GM21737 (cell line): ENCODE measurements at regions not wholly inside any gene's neighbourhood (a gene's known extent, or its start where the extent isn't known, plus 50 kb on each side); places are given as distances from the start of the nearest gene placed in this dataset.
"Not testable (repeated sequence)": the region's sequence is repeated elsewhere in the genome, so short reads cannot be mapped to it uniquely, and the experiment has no call there.

Source experiments
- ATAC-seq: cut with Tn5 transposase; IDR thresholded peaks from one replicate; pipeline ENCODE4 v1.9.1; 2021; ENCODE audit warnings: mild to moderate bottlenecking, moderate library complexity; ENCODE audit not compliant: unreplicated experiment

DNA sequence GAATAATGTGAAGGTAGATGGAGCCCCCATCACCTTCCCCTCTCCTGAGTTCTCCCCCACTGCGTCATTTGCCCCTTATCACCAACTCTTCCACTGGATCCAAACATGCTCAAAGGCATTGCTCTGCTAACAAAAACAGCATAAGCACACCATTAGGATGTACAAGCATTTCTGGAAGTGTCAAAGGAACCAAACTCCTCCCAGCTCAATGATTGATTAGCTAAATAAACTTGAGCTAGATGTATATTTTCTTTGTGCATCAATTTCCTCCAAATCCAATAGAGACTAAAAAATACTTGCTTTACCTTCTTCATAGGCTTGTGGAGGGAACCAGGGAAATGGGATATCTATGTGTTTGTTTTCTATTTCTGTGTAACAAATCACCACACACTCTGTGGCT lies 248.4 kb upstream of the JARID2 start:
- ATAC-seq: no peak

DNA sequence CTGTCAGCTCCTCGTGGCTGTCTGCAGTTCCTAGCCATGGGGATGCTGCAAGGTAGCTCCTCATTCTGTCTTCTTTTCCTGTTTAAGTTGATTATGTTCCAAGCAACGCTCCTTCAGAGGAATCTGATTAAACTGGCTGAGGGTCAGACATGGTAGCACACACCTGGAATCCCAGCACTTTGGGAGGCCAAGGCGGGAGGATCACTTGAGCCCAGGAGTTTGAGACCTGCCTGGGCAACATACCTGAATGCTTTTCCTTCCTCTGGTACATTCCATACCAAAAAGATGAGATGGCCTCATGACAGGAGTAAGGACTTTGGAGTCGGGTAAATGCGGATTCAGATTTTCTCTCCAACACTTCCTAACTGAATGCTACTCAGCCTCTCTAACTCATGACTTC lies 246.8 kb upstream of the JARID2 start:
- ATAC-seq: no peak

DNA sequence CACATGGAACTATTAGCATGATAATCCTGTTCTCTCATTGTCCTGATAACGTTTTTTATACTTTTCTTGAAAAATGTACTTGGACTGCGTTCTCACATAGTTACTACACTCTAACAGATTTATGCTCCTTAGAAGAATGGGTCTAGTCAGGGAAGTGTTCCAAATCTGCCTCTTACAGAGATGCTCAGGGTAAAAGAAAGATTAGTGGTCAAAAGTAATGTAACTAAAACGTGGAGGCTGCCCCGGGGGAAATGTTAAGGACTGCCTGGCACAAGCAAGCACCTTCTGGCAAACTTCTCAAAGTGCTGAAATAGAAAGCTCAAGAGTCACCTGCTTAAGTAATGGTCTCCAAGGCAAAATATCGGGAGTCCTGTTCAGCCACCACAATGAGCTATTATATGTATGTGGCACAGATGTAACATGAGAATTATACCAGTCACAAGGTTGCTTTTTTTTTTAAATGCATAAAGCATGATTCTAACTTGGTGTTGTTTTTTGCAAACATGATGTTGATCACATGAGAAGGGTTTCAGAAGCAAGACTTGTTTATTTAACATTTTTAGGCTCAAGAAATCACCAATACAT lies 244.5 kb upstream of the JARID2 start:
- ATAC-seq: no peak

DNA sequence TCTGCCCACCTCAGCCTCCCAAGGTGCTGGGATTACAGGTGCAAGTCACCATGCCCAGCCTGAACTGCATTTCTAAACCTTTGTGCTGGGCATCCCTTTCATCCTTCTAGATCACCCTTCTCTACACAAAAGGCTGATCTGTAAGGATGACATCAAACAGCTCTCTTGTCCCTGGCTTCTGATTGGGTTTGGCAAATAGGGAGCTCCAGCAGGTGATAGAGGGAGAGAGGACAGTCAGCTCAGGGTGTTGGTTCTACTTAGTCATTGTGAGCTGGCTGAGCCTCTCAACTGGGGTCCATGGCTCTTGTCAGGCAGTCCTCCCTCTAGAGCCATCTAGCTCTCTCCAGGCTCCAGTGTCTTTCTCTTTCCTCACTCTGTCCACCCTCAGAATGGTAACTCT lies 237.6 kb upstream of the JARID2 start:
- no peak for ATAC-seq

DNA sequence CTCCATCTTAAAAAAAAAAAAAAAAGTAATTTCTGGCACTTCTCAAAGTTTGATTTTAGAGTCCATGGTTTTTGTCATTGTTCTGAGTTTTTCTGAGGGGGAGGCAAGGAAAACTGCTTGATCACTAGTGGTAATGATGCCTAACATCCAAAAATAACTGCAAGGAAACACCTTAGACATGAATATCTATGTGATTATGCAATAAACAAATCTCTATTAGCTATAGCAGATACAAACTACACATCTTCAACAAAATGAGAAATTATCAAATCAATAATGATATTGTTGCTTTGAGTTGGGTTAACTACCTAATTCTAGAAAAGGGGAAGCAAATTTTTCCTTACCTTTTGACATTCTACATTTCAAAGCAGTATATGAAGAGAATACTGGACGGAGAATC lies 230.9 kb upstream of the JARID2 start:
- ATAC-seq: no peak

DNA sequence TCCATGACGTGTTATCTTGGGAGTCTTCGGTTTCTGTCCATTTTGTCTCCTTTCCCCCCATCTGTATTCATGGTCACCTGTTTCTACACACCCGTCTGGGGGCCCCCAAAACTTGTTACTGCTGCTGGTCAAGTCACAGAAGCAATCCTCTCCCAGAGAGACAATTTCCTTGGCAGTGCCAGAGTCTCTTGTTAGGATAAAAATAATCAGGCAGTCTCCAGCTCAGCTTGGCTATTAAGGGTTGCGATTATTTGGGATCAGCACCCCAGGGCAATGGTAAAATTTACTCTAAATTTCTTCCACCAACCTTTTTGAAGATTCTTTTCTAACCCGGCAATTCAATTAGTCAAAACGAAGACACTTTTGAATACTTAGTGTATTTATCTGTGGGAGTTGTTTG lies 229.1 kb upstream of the JARID2 start:
- no peak for ATAC-seq

DNA sequence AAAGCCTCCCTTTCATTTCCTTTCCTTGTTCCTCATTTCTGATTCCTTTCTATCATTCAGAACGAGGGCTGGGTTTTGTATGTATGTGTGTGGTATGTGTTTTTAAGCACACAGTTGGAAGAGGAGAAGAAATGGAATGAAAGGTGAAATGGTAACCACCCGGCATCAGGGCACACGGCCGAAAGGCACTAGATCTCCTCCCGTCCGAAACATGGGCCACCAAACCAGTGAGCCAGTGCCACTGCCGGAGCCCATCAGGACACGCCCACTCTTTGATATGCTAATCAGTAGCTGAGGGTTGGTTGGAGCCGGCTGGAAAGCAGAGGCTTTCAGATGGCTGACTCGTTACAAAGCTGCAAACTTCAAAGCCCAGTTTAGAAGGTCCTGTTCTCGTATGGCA lies 228.6 kb upstream of the JARID2 start:
- no peak for ATAC-seq

DNA sequence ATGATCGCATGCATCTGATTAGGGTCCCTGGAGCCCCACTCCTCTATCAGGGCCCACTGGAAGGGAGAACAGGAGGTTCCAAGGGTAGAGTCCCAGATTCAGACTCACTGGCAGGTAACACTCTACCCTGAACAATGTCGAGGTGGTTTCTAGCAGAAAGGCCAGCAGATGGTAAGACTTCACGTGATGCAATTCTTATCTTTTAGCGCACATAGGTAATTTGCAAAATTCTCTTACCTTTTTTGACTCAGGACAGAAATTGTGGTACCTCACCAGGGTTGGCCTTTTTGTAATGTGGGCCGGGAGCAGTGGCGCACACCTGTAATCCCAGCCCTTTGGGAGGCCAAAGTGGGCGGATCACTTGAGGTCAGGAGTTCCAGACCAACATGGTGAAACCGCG lies 228.1 kb upstream of the JARID2 start:
- ATAC-seq: no peak

DNA sequence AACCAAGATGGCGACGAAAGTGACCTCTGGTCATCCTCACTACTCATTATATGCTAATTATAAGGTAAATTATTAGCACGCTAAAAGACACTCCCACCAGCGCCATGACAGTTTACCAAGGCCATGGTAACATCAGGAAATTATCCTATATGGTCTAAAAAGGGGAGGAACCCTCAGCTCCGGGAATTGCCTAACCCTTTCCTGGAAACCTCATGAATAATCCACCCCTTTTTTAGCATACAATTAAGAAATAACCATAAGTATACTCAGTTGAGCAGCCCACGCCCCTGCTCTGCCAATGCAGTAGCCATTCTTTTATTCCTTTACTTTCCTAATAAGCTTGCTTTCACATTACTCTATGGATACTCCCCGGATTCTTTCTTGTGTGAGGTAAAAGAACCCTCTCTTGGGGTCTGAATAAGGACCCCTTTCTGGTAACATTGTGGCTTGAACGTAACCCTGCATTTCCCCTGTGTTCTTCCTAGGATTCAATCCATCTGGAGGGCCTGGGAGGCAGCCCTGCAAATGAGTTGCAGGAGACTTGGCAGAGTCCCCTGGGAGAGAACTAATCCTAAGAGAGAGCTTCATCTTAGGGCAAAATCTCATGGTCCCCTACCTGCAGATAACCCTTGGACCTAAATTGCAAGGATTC lies 225.6 kb upstream of the JARID2 start:
- no peak for ATAC-seq

DNA sequence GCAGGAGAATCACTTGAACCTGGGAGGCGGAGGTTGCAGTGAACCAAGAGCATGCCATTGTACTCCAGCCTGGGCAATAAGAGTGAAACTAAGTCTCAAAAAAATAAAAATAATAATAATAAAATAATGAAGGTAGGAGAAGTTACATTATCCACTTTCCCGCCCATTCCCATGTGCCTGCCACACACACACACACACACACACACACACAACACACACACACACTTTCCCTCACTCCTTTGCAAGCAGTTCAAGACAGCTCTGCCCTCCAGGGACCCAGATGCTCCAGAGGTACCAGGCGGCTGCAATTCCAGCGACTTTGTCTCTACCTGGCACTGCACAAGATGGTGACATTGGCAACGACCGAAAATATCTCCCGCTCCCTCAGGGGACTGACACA lies 224.8 kb upstream of the JARID2 start:
- ATAC-seq: no peak

DNA sequence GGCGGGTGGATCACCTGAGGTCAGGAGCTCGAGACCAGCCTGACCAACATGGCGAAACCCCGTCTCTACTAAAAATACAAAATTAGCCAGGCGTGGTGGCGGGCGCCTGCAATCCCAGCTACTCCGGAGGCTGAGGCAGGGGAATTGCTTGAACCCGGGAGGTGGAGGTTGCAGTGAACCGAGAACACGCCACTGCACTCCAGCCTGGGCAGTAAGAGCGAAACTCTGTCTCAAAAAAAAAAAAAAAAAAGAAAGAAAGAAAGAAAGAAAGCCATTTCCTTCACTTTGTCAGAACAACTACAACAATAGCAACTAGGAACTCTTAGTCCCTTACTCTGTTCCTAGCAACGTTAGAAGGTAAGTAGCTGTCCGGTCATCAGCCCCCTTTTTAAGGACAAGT lies 222.9 kb upstream of the JARID2 start:
- ATAC-seq: not testable (repeated sequence)

DNA sequence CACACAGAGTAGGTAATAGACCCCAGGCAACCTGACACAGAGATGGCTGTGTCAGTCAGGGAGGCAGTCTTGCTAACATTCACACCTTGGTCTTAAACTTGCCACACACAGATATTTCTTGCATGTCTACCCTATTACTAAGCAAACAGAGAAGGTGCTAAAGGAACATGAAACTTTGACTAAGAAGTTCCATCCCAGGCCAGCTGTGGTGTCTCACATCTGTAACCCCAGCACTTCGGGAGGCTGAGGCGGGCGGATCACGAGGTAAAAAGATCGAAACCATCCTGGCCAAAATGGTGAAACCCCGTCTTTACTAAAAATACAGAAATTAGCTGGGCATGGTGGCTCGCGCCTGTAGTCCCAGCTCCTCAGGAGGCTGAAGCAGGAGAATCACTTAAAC lies 222.4 kb upstream of the JARID2 start:
- peak; percentile 91 for ATAC-seq

DNA sequence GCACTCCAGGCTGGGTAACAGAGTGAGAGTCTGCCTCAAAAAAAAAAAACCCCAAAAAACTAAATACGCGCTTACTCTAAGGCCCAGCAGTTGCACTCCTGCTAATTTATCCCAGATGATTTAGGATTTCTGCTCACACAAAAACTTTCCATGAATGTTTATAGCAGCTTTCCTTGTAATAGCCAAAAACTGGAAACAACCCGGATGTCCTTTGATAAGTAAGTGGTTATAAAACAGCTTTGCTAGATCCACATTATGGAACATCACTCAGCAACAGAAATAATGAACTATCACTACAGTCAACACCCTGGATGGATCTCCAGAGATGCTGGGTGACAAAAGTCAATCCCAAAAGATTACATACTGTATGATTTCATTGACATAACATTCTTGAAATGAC lies 220.4 kb upstream of the JARID2 start:
- no peak for ATAC-seq

DNA sequence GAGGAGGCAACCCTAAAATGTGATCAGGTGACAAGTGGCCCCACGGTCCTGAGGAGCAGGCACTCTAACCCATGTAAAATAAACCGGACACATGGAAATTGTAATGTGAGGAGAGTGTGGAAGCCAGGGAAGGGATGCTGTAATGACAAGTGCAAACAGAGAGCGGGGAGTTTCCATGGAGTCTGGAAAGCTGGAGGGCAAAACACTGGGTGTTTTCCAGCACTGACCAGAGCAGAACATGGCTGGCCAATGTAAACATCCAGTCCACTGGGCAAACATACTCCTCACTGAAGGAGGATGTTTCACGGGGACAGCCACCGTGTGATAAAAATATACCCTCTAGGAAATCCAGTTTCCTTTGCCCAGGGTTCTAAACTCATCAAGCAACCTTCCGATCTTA lies 219.0 kb upstream of the JARID2 start:
- ATAC-seq: no peak

DNA sequence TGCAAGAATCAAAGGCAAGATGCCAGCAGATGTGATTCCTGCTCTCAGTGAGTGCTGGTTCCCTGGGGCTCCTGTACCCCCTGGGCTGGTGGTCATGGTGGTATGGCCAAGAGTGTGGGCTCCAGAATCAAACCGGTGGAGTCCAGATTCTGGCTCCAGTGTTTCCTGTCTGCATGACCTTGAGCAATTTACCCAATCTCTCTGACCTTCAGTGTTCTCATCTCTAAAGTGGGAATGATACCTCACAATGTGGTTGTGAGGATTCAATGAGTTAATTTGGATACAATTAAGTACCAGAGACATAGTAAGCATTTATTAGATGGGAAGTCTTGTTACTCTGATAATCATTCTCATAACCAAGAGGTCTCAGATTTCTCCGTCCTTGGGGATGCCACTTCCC lies 218.4 kb upstream of the JARID2 start:
- ATAC-seq: no peak

DNA sequence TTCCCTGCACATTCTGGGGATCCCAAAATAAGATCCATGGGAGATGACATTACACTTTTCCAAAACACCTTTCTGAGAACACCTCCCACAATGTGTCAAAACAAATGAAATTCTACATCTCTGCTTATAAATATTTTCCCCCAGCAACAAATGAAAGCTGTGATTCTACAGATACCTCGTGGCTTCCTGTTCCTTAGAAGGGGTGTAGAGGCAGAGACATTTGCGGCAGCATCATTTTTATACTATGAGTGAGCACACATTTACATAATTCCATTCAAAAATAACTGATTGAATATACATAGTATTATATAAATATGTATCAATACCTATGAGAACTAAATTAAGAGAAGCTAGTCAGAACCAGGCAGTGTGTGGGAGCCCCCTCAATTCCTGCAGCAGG lies 213.9 kb upstream of the JARID2 start:
- ATAC-seq: no peak

DNA sequence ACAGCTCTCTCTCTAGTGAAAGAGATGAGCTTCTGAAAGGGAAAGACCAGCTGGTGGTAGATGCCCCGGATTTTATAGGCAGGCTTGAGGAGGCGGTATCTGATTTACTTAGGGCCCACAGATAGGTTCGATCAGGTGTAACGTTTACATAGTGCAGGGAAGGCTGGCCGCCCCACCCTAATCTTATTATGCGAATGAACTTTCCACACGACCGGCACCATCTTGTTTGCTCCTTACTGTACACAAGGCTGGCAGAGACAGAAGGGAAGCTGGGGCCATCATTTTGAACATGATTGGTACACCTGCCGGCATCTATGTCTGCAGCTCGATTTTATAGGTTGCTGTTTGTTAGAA lies 212.0 kb upstream of the JARID2 start:
- ATAC-seq: no peak

DNA sequence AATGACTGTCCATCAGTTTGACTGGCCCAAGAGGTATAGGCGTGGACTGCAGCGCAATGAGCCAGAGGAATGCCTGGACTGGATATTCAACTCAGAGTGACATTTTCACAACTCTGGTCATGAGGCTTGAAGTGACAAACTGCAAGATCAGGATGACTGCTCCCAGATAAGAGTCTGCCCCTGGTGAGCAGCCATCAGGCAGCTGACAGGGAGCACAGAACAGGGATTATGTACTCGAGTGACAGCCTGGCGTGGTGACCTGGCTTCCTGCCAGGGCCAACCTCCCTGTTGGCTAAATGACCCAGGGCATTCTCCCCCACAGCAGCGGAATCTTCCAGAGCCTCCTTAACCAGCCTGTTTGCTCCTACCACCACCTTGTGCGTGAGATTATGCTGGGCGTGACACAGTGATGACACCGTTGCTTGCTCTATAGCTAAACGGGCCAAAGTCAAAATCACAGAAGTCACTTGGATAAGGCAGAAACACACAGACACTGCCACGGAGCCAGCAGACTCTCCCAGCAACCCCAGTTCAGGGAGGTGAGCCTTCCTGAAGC lies 209.1 kb upstream of the JARID2 start:
- ATAC-seq: no peak

DNA sequence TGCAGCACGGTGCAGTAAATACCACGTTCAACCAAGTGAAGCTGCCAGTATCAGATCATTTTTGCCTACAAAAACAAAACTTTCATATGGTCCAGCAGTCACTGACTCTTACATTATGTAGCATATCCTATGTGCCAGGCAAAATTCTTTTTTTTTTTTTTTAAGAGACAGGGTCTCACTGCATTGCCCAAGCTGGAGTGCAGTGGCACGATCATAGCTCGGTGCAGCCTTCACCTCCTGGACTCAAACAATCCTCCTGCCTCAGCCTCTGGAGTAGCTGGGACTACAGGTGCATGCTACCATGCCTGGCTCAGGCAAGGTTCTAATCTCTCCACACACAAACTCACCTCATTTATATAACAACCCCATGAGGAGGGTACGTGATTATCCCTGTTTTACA lies 208.6 kb upstream of the JARID2 start:
- no peak for ATAC-seq

DNA sequence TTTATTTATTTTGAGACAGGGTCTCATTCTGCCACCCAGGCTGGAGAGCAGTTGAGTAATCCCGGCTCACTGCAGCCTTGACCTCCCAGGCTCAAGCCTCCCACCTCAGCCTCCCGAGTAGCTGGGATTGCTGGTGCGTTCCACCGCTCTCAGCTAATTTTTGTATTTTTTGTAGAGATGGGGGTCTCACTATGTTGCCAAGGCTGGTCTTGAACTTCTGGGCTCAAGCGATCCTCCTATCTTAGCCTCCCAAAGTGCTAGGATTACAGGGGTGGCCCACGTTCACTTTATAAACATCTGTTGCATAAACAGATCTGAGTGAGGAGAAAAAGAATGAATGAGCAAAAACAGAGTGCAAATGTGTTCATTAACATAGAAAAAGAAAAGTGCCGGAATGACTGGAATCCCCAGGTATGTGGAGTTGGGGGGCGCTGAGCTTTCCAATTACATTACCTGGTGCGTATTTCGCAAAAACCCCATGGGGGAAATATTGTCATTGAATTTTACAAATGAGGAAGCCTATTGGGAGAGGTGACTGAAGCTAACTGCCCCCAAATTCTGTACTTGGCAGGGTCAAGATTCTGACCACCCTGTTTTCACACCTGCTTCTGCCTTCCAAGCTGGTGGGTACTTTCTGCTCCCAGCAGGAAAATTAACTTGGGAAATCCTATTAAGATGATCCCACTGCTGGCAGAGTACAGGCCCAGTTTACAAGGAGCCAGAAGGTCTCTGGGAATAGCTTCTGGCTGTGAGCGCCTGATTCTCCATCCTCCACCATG lies 207.7 kb upstream of the JARID2 start:
- no peak for ATAC-seq

DNA sequence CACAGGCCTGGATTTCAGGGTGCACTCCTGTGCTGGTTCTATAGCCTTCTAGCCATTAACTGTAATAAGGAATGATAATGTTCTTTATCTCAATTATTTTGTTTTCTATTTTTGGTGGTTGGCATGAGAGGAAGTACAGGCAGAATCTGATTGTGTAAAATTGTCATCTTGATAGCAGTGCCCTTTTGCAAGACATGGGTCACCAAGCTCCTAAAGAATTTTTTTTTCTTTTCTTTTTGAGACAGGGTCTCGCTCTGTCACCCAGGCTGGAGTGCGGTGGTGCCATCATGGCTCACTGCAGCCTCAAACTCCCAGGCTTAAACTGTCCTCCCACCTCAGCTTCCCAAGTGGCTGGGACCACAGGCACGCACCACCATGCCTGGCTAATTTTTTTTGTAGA lies 206.7 kb upstream of the JARID2 start:
- no peak for ATAC-seq

DNA sequence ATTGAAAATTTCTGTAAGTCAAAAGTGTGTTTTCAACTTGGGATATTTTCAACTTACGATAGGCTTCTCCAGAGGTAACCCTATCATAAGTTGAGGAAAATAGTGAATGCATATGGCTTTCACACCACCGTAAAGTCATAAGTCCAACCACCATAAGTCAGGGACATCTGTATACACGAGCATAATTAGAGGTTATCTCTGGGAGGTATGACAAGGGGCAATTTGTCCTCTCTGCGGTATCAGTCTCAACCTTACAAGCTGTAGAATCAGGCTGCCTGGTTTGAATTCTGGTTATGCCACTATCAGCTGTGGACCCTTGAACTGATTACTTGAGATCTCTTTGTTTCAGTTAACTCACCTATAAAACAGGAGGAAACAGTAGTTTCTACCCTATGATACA lies 202.9 kb upstream of the JARID2 start:
- no peak for ATAC-seq
